ENCODE measurements at regions not wholly inside any gene's neighbourhood (a gene's known extent, or its start where the extent isn't known, plus 50 kb on each side); places are given as distances from the start of the nearest gene placed in this dataset.

DNA sequence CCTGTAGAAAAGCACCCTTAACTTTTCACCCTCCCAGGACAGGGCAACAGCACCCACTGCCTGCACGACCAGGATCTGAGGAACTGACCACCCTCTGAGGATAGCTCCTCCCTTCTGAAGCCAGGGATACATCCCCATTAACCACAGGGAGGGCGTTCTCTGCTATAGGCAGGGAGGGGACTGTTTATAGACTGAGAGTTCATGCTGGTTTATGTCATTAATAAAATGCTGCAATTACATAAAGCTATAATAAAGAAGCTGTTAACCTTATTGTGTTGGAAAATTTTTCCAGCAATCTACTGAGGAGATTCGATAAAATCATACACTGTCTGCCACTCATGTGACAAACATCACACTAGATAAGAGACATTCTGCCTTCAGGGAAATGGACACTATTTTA, 232.4 kb upstream of the SFSWAP start:
- TF ChIP-seq POLR2A (IDR thresholded peaks at IDR 0.05; ENCODE audit: low read length), result no peak
- TF ChIP-seq GATA1 (IDR thresholded peaks at IDR 0.05; ENCODE audit: low read depth, low read length), result no peak
